HG02763 (cell line): ENCODE measurements at regions not wholly inside any gene's neighbourhood (a gene's known extent, or its start where the extent isn't known, plus 50 kb on each side); places are given as distances from the start of the nearest gene placed in this dataset.
"Not testable (repeated sequence)": the region's sequence is repeated elsewhere in the genome, so short reads cannot be mapped to it uniquely, and the experiment has no call there.

Experiments
- ATAC-seq: cut with Tn5 transposase; IDR thresholded peaks from one replicate; pipeline ENCODE4 v1.9.1; 2021; ENCODE audit warnings: mild to moderate bottlenecking, moderate library complexity; ENCODE audit not compliant: unreplicated experiment

DNA sequence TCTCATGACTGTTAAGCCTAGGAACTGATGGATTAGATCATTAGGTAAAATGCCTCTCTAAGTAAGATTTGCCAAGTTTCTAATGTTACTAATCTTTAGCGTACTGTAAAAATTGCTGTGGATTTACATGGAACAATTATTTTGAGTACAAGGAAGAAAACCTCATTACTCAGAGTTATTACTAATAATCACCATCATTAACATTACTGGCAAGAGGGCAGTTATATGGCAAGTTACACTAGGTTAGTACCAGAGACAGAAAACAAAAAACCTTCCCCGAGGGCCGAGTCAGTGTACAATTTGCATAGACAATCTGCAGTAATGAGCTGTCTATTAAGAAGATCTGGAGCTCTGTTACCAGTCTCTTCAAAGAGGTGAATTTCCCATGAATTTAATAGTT, 775.6 kb downstream of the GATA3 start:
- no peak for ATAC-seq

DNA sequence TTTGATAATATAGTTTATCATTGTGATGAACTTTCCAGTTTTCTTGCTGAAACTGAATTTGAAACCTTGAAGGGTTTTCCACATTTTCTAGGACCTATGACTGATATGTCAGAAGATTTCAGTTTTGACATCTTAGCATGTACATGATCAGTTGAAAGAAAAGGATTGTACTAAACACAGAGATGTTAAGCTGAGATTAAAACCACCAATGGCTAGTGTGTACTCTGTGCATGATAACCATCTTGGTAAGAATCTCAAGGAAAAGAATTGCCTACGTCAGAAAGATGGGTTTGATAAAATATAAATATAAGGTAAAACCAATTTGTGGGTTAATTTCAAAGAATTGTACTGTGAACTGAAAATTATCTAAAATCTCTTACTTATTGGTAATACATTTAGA, 776.4 kb downstream of the GATA3 start:
- no peak for ATAC-seq

DNA sequence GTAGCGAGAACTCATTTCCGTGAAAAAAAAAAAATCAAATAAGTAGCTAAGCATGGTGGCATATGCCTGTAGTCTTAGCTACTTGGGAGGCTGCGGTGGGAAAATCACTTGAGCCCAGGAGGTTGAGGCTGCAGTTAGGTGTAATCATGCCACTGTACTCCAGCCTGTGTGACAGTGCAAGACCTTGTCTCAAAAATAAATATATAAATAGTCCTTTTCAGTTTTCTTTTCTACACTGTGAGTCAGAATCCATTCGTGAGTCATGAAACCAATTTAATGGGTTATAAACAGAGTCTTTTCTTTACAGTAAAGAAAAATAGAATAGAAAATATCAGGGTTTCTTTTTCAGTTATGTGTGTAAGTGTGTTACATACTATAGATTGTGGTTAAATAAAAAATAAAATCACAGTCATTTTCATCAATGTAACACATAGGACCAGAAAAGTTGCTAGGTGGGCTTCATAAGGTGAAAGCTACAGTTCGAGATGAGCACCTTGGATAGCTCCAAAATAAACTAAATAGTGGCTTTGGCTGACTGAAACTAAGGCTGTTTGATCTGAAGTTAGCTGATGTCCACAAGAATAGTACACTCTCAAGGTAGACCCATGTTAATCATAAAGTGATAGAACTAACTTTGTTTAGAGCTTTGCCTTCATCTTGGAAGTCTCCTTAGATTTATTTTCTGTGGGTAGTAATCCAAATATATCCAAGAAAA, 781.1 kb downstream of the GATA3 start:
- no peak for ATAC-seq

DNA sequence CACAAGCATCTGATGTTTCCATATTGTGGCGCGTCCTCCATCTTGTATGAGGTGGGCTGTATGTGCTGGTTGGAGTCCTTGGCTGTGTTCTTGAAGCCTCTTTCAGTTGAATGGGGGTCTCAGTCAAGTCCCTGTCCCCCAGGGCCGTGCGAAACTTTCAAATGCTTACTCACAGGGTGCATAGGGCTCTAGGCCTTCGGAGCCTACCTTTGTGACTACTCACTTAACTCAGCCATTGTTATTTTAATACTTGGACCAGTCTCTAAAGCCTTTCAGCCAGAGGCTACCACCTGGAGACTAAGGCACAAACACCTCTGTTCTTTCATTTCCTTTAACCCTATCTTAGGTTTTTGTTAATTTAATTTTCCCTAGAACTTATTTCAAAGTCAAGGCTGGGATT, 785.9 kb downstream of the GATA3 start:
- ATAC-seq = no peak

DNA sequence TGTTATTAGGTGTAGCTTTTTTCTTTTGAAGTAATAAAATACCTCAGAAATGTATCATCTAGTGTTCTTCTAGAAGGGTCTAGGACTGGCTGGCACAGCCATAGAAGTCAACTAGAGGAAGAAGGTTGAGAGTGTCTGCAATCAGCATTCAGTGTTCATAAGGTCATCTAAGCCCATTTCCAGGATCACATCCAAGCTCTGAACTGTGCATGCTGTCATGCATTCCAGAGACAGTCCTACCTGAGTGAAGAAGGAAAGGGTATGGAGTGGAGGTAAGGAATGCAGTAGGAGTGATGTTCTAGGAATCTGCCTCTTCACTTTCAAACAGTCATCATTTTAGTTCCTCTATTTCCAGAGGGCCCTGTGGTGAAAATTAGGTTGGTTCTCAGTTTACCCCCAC, 789.7 kb downstream of the GATA3 start:
- no peak for ATAC-seq

DNA sequence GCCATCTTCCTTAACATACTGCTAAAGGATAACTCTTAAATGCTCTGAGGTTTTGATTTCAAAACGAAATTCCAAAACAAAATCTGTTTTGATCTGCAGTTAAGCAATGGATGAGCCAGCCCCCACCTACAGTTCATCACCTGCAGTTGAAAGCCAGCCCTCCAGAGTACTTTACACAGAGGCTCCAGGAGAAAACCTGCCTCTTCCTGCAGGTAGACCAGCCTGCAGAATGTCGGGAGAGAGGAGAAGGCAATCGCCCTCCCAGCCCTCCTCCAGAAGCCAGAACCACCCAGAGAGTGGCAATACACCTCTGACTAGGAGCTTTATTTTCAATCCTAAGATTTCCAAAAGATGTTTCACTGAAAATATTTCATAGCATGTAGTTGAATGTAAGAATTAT, 798.1 kb downstream of the GATA3 start:
- ATAC-seq = no peak

DNA sequence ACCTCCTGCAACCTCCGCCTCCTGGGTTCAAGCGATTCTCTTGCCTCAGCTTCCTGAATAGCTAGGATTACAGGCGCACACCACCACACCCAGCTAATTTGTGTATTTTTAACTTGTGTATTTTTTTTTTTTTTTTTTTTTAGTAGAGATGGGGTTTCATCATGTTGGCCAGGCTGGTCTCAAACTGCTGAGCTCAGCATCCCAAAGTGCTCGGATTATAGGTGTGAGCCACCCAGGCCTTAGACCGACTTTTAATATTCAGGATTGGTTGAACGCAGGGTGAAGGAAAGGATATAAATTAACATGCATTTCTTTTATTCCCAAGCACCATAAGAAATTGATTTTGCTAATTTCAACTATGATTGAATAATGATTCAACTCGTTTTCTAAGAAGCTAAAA, 798.6 kb downstream of the GATA3 start:
- no peak for ATAC-seq

DNA sequence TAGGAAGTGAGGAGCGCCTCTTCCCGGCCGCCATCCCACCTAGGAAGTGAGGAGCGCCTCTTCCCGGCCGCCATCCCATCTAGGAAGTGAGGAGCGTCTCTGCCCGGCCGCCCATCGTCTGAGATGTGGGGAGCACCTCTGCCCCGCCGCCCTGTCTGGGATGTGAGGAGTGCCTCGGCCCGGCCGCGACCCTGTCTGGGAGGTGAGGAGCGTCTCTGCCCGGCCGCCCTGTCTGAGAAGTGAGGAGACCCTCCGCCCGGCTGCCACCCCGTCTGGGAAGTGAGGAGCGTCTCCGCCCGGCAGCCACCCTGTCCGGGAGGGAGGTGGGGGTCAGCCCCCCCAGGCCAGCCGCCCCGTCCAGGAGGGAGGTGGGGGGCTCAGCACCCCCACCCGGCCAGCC, 814.4 kb downstream of the GATA3 start:
- not testable (repeated sequence) for ATAC-seq

DNA sequence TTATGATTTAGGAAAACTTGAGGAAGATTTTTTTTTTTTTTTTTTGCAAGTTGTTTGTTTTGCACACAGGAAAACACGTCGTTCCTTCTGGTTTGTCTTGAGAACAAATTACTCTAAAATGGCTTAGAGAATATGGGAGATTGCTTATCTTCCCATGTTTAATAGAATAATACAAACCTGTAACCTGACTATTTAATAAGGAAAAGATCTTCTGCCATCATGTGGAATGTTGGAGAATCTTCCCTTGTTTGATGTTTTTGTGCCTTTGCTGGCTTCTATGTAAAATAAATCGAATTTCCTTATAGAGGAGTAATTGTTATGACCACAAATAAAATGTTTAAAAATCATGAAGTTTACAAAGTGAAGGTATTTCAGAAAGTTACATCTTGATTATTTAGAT, 818.8 kb downstream of the GATA3 start:
- no peak for ATAC-seq

DNA sequence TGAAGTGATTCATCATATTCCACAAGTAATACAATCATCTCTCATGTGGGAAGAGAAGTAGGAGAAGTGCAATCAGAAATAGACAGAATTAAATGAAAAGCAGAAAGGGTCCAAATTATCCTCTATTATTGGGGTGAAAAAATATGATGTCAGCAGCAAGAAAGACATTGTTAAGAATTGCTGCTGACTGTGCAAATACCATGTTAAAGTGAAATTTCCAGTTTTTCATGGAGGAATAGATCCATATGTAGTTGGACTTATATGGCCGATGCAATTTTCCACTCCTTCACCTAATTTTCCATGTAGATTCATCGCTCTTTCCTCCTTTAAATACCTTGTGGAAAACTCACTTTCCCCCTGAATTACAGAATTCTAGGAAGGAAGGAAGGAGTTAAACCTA, 819.8 kb downstream of the GATA3 start:
- no peak for ATAC-seq

DNA sequence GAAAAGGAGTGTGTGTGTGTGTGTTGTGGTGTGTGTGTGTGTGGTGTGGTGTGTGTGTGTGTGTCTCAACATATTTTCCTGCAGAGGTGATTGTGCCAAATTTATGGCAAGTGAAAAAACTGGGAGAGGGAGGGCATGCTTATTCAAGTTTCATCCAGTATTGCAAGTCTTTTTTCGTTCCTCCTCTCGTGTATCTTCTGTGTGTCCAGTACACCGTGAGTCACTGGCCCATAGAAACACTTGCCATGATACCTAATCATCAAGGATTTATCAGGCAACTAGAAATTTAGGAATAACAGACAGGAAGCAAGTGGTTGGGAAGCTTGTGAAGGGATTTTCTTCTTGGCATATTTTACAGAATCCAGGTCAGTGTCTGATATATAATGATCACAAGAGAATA, 820.5 kb downstream of the GATA3 start:
- ATAC-seq = no peak

DNA sequence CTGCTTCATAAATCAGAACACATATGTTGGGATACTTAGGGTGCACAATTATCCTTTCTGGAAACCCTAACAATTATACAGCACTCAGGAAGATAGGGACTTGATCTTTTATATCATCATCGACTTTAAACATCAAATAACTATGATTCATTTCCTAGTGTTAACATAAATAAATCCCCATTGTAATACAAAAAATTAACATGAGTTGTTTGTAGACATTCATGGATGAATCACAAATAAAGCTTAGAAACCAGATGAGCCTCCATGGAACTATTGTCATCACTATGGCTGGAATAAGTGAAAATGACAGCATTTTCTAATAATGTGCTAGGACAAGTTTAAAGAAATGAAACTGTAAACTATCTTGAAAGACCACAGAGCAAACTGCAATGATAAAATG, 821.7 kb downstream of the GATA3 start:
- ATAC-seq = no peak

DNA sequence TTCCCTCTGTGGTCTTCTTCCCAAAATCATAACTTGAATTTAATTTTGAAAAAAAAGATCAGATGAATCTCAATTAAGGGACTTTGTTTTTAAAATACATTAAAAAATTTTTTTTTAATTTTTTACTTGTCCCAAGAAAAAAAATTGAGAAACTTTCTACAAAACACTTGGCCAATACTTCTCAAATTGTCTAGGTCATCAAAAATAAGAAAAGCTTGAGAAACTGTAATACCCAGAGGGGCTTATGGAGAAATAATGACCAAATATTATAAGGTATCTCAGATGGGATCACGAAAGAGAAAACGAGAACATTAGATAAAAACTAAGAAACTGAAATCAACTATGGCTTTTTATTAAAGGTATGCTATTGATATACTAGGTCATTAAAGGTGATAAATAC, 835.0 kb downstream of the GATA3 start:
- ATAC-seq = no peak

DNA sequence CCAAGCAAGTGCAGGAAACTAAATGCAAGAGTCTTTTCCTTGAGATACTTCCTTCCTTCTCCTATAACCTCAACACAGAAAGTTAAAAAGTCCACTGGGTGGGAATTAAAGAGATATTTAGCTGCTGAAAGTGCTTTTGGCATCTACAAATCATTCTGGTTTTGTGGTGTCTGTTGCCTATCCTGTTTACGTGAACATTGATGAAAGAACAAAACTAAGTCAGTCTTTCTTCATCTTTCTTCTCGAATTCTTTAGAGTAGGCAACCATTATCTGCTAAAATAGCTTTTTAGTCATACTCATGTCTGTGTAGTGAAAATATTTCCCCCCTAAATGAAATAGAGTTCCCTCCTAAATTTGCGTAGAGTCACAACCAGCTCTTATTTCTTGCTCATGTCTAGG, 838.6 kb downstream of the GATA3 start:
- no peak for ATAC-seq

DNA sequence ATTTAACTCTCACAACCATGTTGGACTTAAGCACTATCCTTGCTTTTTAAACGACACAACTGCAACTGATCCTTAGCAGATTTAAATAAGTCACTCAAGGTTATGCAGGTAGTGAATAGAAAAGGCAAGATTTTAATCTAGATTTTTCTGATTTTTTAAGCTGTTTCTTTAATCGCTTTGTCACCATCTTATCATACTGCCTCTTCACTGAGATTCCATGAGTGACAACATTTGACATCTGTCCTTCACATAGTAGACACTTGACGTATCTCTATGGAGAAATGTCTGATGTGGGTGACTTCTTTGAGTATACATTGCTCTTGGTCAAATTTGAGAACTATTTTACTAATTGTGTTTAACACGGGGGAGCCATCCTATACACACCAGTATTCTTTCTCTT, 839.7 kb downstream of the GATA3 start:
- no peak for ATAC-seq

DNA sequence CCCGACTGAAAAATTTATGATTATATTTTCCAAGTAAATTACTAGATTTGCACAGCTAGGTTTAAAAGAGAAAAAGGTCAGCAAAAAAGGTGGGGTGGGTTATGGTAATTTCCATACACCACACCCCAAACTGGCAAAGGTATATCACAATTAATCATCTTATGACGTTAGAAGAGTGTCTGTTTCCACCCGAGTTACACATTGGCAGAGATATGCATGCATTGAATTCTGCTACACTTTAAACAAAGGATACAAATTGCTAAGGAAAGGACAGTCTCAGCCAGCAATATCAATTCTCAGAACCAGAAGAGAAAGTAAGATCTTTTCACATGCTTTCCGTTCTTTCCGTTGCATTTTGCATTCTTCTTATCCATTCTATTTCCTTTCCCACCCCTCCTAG, 843.3 kb downstream of the GATA3 start:
- ATAC-seq = no peak

DNA sequence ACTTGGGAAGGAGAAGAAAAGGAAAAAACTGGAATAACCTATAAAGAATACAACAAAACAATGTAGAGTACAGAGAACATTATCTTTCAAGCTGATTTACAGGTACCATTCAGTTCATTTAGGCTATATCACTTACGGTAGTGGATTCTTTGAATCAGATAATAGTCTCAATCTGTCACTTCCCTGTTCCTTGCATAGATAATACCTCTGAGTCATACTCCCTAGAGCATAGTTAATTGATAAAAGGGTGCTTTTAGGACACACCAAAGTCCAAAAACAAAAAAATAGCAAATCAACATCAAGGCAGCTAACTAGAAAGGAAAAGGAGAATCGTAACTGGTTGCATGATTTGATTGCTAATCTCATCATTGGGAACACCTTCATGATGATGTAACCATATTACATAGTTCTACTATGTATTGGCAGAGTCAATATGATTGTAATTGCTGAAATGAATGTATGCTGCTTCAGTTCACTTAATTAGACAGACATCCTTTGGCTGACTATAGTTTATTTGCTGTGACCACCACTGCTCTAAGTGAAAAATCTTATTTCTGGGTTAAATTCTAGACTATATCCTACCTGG, 844.4 kb downstream of the GATA3 start:
- ATAC-seq = no peak

DNA sequence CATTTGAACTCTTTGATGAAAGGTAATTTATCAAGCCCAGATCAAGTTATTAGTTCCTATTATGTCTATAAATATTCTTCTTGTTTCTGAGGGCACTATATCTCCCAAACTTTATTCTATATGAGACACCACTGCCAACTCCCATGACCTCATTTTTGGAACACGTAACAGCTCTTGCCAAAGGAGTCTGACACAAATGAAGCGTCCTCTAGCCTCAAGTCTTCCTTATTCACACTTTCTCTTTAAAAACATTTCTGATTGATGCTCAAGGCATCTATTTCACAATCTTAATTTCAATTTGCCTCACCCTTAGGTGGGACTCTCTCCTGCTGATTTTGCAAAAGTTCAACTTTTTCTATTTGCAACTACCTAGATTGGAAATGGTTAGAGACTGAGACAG, 848.4 kb downstream of the GATA3 start:
- ATAC-seq = no peak

DNA sequence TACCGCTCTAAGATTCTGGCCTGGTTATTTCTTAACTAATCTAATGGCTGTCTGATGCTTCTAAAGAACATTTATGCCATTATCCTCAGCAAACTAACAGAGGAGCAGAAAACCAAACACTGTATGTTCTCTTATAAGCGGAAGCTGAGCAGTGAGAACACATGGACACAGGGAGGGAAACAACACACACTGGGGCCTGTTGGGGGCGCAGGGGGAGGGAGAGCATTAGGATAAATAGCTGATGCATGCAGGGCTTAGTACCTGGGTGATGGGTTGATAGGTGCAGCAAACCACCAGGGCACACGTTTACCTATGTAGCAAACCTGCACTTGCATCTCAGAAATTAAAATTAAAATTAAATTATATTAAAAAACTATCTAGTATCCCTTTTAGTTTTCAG, 853.5 kb downstream of the GATA3 start:
- ATAC-seq = no peak

DNA sequence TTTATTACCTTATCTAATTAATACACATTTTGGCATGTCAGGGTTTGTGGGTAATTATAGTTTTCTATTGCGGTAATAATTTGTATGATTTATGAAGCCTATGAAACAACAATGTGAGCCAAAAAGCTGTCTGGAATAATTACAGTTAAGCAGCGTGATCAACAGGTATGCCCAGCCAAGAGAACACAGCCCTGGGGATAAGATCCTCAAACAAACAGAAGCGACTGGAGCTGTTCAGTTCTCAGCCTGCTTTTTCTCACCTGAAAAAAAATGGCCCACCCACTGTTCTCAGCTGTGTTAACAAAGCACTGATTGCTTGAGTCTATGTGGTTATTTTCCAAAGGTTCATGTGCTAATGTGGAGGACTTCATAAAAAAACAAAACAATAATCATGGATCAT, 855.8 kb downstream of the GATA3 start:
- no peak for ATAC-seq

DNA sequence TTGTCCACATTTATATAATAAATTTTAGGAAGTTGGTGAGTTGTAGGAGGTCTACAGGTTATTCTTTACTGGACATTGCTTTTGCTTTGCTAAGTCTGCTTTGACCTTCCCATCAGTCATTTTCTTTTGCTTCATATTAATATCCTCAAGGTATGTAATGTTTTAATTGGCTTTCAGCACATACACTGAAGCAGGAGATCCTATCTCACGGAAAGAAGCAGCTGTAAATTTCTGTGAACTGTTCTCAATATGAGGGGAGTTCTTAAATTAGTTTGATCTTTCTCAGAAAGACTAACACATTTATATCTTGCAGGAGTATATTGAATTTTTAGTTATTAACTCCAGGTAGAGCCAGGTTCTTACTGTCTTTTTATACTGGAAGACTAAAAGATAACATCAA, 856.5 kb downstream of the GATA3 start:
- ATAC-seq = no peak

DNA sequence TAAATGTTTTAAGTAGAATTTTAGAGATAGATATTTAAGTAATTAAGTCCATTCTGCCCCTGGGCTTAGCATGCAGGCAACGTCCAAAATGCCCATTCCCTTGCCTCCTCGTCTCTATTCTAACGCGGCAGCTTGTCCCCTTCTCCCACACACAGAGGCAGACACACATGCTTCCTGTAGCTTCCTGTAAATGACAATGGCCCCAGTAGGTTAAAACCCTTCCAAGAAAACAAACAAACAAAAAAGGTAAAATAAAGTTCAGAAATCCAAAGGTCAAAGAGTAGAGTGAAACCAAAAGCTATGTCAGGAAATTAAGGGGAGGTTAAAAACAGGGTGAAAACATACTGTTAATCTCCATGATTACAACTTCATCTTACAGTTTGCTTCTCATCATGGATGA, 857.6 kb downstream of the GATA3 start:
- no peak for ATAC-seq

DNA sequence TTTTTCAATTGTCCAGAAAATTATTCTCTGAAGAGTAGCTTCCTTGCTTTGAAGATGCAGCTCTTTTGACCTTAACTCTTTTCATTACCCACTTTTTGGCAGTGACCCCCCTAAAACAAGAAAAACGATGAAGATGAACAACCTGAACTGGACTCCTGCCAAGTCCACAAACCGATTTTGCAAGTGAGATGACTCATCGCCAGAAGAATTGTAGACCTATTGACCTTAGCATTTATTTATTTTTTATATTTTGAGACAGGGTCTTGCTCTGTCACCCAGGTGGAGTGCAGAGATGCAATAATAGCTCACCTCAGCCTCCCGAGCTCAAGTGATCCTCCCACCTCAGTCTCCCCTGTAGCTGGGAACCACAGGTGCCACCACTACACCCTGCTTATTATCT, 859.2 kb downstream of the GATA3 start:
- no peak for ATAC-seq
